Heart left ventricle (tissue), 16 donors: ENCODE measurements at regions not wholly inside any gene's neighbourhood (a gene's known extent, or its start where the extent isn't known, plus 50 kb on each side); places are given as distances from the start of the nearest gene placed in this dataset.
A peak's percentile ranks its signal among the peaks of the same experiment; 100 is the strongest.

Experiments
- ATAC-seq, 4 donors: fragments of 200-7000 bp; cut with Tn5 transposase; one replicate each; pipeline ENCODE4 v1.9.1; 2020 to 2022; ENCODE audit warnings: moderate library complexity in 4 of 4, mild to moderate bottlenecking in 3 of 4, moderate number of reproducible peaks in 1 of 4
- DNase-seq, 5 donors: peaks; one replicate each; pipeline ENCODE4 v3.0.0-alpha.2; 2020
- H3K27ac ChIP-seq, 12 donors: fragments of 200-600 bp; sonication (generic) in 4 of 12; one replicate each; pipeline versions ENCODE4 v1.5.0 to v1.8.0; 2016 to 2022; ENCODE audit warnings: mild to moderate bottlenecking in 2 of 12
- H3K27me3 ChIP-seq, 9 donors: fragments of 200-600 bp; sonication (generic) in 2 of 9; one replicate each; pipeline versions ENCODE4 v1.5.1 to v1.8.0; 2016 to 2022; ENCODE audit warnings: mild to moderate bottlenecking in 3 of 9
- H3K36me3 ChIP-seq, 9 donors: fragments of 200-600 bp; sonication (generic) in 2 of 9; one replicate each; pipeline versions ENCODE4 v1.5.0 to v1.8.0; 2018 to 2022; ENCODE audit warnings: mild to moderate bottlenecking in 2 of 9
- H3K4me1 ChIP-seq, 12 donors: fragments of 200-600 bp; sonication (generic) in 4 of 12; one replicate each; pipeline versions ENCODE4 v1.5.0 to v1.8.0; 2016 to 2022; ENCODE audit warnings: mild to moderate bottlenecking in 3 of 12
- H3K4me3 ChIP-seq, 12 donors: fragments of 200-600 bp; sonication (generic) in 4 of 12; one replicate each; pipeline versions ENCODE4 v1.5.0 to v1.8.0; 2017 to 2022; ENCODE audit warnings: mild to moderate bottlenecking in 9 of 12, moderate library complexity in 4 of 12
- H3K9me3 ChIP-seq, 12 donors: fragments of 200-600 bp; sonication (generic) in 4 of 12; one replicate each; pipeline versions ENCODE4 v1.5.0 to v1.8.0; 2016 to 2022; ENCODE audit warnings: mild to moderate bottlenecking in 1 of 12
- CTCF ChIP-seq, 12 donors: fragments of 200-600 bp; sonication (generic) in 4 of 12; IDR thresholded peaks; one replicate each; pipeline versions ENCODE4 v1.5.0 to v1.8.0; 2018 to 2022; ENCODE audit warnings: antibody characterized with exemption in 12 of 12, mild to moderate bottlenecking in 5 of 12
- POLR2A ChIP-seq, 2 donors: fragments of 450-650 bp; IDR thresholded peaks; one replicate each; pipeline ENCODE4 v1.6.1; 2017; ENCODE audit warnings: antibody characterized with exemption in 2 of 2, mild to moderate bottlenecking in 2 of 2, moderate library complexity in 2 of 2
- WGBS, 4 donors: extraction: QIAGEN DNeasy Blood & Tissue Kit in 2 of 4; methylation state at CpG; one replicate each; pipeline versions ENCODE4 v1.1.5 to v1.1.7; 2013 to 2018; 5-methylcytosine and 5-hydroxymethylcytosine counted together
- intact Hi-C, 10 donors: fragments of 100-400 bp; cut with DNase I; formaldehyde crosslinking; loops; one replicate each; pipeline versions ENCODE4 v1.11.1 to v1.14.2; 2022
- donor health status: ischemic (EF 13 %, LVEDD 7.1; RV severe dilation, severe dysfunction).
- donor health status: healthy with polysubstance abuse.
- donor health status: DM: no; HTN: yes; CAD: no.
- donor health status: DM: no; HTN: no; CAD: no.
- donor health status: ischemic (EF 25% LVEDD 6.9; RV normal size, moderate dysfunction).
- donor health status: ischemic (EF 25% LVEDD 5.7; RV mildly dilated, moderate dysfunction).
- donor health status: healthy.
- donor health status: DM: yes; HTN: yes; CAD: no.
- donor health status: ischemic (EF 35%, LVEDD 5.7; RV mildly dilated, moderate dysfunction).
- donor health status: nonischemic (EF 11% LVEDD 7.7; RV severe dilation, severe dysfunction).
- donor health status: DM: yes; HTN: yes; CAD: no.
- donor health status: PGD.
- donor health status: ischemic (EF 29% LVEDD 5.4; RV normal size, mild dysfunction).
- donor health status: nonischemic (EF 23%, LVEDD 6.1; RV moderate dilation, normal function).

GRCh38 chr6:145349950-145350510 lies 385.3 kb downstream of the EPM2A start:
- ATAC-seq (peak in 3 of 4 donors; percentile 57 to 77 (median 71)), DNase-seq (peak in 1 of 5 donors; percentile 12)
- intact Hi-C loops, result no loop called here
- no peaks in the 10 kb centered on the region for H3K36me3 ChIP-seq
- H3K4me3 ChIP-seq, result no peak overlapping the region
- H3K4me1 ChIP-seq, result peaks cover 0 to 10% (median 1%) of the 10 kb centered on the region in 12 donors
- no peaks in the 10 kb centered on the region for H3K27me3 ChIP-seq
- TF ChIP-seq CTCF (IDR thresholded peaks at IDR 0.05), result no peak
- no peak for TF ChIP-seq POLR2A (IDR thresholded peaks at IDR 0.05)
- 22 to 32% (median 27%) methylated on average over 3 of the region's 3 CpGs for WGBS, 4 donors
- no peaks in the 10 kb centered on the region for H3K9me3 ChIP-seq
- peak overlapping the region in 5 of 12 donors; percentile 14 to 65 (median 31) for H3K27ac ChIP-seq

- no peaks in the 10 kb centered on the region for H3K36me3 ChIP-seq
- H3K27me3 ChIP-seq, result no peaks in the 10 kb centered on the region
- peaks cover 0 to 10% (median 1%) of the 10 kb centered on the region in 12 donors for H3K4me1 ChIP-seq
- DNase-seq (no peak), ATAC-seq (no peak)
- H3K9me3 ChIP-seq, result no peaks in the 10 kb centered on the region
- H3K27ac ChIP-seq, result no peak overlapping the region
- intact Hi-C loops, result no loop called here
- no peak overlapping the region for H3K4me3 ChIP-seq
- TF ChIP-seq POLR2A (IDR thresholded peaks at IDR 0.05) (no peak), CTCF (IDR thresholded peaks at IDR 0.05) (no peak)
- 83 to 92% (median 88%) methylated on average over 3 of the region's 3 CpGs for WGBS, 4 donors
Measured at GRCh38 chr6:145350928-145351327, 384.4 kb downstream of the EPM2A start.

GRCh38 chr6:145352382-145353080 lies 382.8 kb downstream of the EPM2A start:
- ATAC-seq, result no peak
- intact Hi-C loops, result no loop called here
- WGBS, 4 donors, result 85 to 87% (median 86%) methylated on average over 11 of the region's 11 CpGs

More at GRCh38 chr6:145352382-145353080, 382.8 kb downstream of the EPM2A start:
- DNase-seq, result no peak
- Histone ChIP-seq H3K27ac (no peak overlapping the region), H3K36me3 (no peaks in the 10 kb centered on the region), H3K27me3 (no peaks in the 10 kb centered on the region), H3K4me1 (peaks cover 0 to 10% (median 1%) of the 10 kb centered on the region in 12 donors), H3K4me3 (no peak overlapping the region), H3K9me3 (no peaks in the 10 kb centered on the region)
- TF ChIP-seq CTCF (IDR thresholded peaks at IDR 0.05) (no peak), POLR2A (IDR thresholded peaks at IDR 0.05) (no peak)
